GM18873 (cell line): ENCODE measurements at regions not wholly inside any gene's neighbourhood (a gene's known extent, or its start where the extent isn't known, plus 50 kb on each side); places are given as distances from the start of the nearest gene placed in this dataset.
A peak's percentile ranks its signal among the peaks of the same experiment; 100 is the strongest.

Experiments
- ATAC-seq: cut with Tn5 transposase; IDR thresholded peaks from one replicate; pipeline ENCODE4 v1.9.1; 2021; ENCODE audit warnings: mild to moderate bottlenecking, moderate library complexity, moderate number of reproducible peaks; ENCODE audit not compliant: unreplicated experiment, low FRiP score

DNA sequence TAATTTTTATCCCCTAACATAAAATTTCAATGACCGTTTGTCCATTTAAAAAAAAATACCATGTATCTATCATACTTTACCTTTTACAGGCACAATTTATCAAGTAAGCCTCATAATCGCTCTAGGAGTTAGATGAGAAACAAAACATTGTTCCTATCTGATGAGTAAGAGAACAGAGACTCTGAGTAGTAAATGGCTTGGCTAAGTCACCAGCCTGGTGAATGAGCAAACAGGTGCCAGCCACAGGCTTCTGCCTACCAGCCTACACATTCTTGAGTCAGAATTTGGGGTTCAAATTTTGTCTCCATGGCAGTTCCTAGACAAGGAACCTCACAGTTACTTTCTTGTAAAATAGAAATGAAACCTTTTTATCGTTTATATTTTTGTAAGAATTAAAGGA is 235.4 kb downstream of the HGF start:
- no peak for ATAC-seq

DNA sequence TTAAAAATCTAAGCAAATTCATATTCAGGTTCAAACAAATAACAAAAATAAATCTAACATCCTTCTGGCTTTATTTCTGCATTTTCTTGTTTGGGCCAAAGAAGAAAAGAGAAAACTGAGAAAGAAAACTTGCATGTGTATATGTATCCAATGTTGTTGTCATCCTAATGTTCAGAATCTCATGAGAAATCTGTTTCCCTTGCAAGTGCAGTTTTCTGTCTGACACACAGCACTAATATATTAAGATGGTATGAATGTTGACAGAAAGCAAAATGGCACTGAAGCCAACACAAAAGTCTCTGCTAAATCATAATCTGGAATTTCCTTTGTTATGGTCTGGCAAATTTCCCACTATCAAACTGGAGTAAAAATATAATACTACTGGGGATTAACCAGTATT is 235.9 kb downstream of the HGF start:
- ATAC-seq: no peak

DNA sequence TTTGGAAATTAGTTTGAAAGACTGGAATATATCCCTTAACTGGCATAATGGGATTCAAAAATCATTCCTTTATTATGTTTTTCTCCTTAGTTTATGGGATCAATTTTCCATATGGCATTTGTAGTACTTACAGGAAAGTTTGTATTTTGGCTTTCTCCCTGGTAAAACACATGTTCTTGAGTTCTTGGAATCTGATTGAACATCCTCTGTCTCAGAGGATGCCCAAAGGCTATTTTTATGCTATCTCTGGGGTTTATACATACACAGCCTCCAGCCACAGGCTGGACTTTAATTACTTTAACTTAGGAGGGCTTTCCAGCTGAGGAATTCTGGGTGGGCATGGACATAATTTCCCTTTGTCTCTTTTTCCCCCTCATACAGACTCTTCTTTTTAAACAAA is 236.4 kb downstream of the HGF start:
- no peak for ATAC-seq

GRCh38 chr7:81529785-81530184 is 240.1 kb downstream of the HGF start:
- ATAC-seq: no peak

- ATAC-seq: no peak
Measured at GRCh38 chr7:81527651-81528050, 242.2 kb downstream of the HGF start.

GRCh38 chr7:81526971-81527370 is 242.9 kb downstream of the HGF start:
- ATAC-seq: no peak

GRCh38 chr7:81525841-81526240 is 244.0 kb downstream of the HGF start:
- no peak for ATAC-seq

GRCh38 chr7:81519886-81520285 is 250.0 kb downstream of the HGF start:
- ATAC-seq: no peak

DNA sequence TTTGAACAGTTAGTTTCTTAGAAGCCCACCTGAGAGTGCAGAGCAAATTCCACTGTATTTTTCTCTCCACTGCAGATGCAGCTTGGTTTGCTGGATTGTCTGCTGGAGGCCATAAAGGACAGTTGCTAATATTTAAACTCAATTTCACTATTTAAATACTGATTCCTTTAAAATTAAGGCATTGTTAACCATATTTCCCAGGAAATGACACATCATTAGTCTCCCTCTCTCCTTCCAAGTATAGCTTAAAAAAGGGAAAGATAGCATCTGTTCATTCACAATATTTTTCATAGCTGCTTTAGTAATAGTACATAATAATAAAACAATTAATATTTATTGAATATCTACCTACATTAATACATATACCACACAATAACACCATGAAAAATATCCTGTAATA is 252.9 kb downstream of the HGF start:
- ATAC-seq: no peak

DNA sequence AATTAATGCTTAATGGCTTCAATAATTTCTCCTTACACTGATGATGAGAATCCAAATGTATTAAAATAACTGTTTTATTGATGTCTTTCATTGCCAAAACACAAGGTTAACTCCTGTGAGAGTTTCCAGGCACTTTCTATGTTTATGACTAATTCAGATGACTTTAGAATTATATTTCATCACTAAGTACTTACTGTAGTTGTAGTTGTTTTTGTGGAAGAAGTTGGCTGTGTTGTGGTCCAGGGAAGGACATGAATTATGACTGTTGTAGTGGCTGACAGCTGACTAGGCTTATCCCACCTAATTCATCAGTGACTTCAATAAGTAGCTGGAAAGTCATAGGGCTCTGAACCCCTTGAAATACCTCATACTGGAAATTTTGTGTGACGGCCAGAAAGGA is 254.8 kb downstream of the HGF start:
- ATAC-seq: no peak

- ATAC-seq: no peak
Measured at GRCh38 chr7:81514546-81514945, 255.3 kb downstream of the HGF start.

- ATAC-seq: no peak
Measured at GRCh38 chr7:81510122-81510521, 259.7 kb downstream of the HGF start.

- no peak for ATAC-seq
Measured at GRCh38 chr7:81507221-81507620, 262.6 kb downstream of the HGF start.

- ATAC-seq: no peak
Measured at GRCh38 chr7:81506609-81507008, 263.2 kb downstream of the HGF start.

GRCh38 chr7:81503771-81504170 is 266.1 kb downstream of the HGF start:
- ATAC-seq: no peak

DNA sequence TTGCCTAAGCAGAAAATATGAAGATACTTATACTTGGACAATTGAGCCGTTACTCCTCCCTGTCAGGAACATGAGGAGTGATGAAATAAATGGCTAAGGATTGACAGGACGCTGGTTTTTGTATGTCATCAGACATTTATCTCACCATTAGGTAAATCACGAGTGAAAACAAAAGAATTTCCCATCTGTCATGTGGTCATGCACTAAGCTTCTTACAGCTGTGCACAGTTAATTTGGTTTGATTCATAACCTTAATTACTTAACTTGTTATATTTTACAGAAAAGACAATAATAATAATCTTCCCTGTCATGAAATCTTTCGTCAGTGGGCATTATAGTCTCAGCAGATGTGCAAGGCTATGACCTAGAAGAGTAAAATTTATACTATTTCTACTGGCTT is 266.5 kb downstream of the HGF start:
- ATAC-seq: no peak

- ATAC-seq: no peak
Measured at GRCh38 chr7:81501220-81501619, 268.6 kb downstream of the HGF start.

- ATAC-seq: no peak
Measured at GRCh38 chr7:81500631-81501030, 269.2 kb downstream of the HGF start.

DNA sequence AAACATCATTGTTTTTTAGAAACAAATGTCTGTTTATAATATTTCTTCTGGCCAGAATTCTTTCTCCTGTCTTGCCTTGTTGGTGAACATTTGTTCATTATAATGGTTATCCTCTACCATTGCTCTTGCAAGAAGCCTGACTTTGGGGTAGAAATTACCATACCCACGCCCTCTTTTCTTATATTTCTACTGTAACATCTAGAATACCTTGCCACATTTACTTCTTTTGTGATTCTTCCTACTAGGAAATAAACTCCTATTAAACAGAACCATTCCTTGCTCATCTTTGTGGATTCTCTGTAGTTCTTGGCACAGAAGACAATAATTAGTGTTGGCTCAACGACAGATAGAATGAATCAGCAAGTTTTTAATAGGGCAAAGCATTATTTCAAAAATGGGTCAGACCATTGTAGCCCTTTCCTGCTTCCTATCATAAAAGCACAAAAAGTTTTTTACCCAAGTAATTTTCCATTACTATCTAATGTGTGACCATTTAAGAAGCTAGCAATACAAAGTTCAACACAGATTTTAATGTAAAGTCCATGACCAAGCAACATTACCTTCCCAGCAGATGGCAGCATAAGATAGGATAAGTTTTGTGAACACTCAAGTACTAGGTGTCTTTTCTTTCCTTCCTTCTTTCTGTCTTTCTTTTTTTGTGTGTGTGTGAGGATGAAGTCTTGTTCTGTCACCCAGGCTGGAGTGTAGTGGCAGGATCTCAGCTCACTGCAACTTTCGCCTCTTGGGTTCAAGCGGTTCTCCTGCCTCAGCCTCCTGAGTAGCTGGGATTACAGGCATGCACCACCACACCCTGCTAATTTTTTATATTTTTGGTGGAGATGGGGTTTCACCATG is 270.4 kb downstream of the HGF start:
- peak; percentile 68 for ATAC-seq

DNA sequence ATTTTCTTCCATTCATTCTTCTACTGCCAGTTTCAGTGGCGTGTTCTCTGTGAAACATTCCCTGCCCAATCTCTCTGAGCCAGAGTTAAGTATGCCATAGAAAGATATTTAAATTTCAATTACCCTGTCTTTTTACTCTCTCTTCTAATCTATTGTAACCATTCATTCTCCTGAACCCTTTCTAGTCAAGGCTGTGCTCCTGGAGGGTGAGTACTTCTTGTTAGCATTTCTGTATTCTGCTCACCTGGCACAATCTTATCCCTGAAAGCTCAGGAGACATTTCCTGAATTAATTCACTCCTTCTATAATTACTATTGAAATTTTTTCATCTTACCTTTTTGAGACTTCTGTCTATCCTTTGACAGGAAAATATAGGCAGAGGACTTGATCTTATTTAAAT is 271.7 kb downstream of the HGF start:
- ATAC-seq: no peak

DNA sequence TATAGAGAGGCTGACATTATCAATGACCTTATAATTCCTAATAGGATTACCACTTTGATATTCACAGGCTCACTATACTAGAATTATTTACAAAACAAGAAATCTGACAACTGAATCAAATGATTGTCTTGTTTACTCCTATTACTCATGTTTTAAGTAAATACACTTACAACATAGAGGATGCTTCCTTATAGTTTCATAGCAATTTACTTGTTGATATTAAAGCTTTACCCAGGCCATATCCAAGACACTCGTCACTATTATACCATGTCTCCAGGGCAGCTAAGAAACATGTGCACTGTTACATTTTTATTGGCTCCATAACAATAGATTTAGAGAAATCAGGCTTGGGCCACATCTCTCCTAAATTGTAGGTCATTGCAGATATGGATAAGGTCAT is 276.9 kb downstream of the HGF start:
- ATAC-seq: no peak

GRCh38 chr7:81492240-81492639 is 277.6 kb downstream of the HGF start:
- ATAC-seq: no peak

DNA sequence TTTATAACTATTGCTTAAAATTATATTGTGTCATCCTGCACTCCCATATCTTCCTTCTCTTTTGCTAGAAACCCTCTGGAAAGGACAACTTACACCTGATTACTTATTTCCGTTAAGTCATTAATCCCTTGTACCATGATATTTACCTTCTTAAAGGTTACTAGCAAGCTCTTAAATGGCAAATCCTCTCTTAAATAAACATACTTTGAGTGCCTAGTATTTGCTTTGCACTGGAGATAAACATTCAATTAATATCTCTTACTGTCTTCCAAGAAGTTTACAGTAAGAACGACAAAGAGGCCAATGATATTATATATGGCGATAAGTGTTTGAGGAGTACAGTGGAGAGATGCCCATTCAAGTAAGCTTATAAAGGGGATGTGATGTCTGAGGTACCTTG is 278.3 kb downstream of the HGF start:
- ATAC-seq: no peak
